Loucy (cell line): ENCODE measurements at regions not wholly inside any gene's neighbourhood (a gene's known extent, or its start where the extent isn't known, plus 50 kb on each side); places are given as distances from the start of the nearest gene placed in this dataset.

Source experiments
- H2AFZ ChIP-seq: fragments of 200-600 bp; sonication (generic); 2 replicates; pipeline ENCODE4 v1.6.0; 2016; ENCODE audit warnings: antibody characterized with exemption, mild to moderate bottlenecking, low read length, moderate library complexity
- H3F3A ChIP-seq: fragments of 200-600 bp; 2 replicates; pipeline ENCODE4 v1.6.0; 2016; ENCODE audit warnings: antibody characterized with exemption, low read depth, mild to moderate bottlenecking
- H3K27me3 ChIP-seq: fragments of 200-600 bp; sonication (generic); 2 replicates; pipeline ENCODE4 v1.6.1; 2014; ENCODE audit warnings: low read length, mild to moderate bottlenecking; ENCODE audit not compliant: insufficient read depth, poor library complexity, severe bottlenecking
- H3K36me3 ChIP-seq: fragments of 200-600 bp; sonication (generic); 2 replicates; pipeline ENCODE4 v1.6.1; 2016; ENCODE audit warnings: low read length; ENCODE audit not compliant: insufficient read depth
- H3K4me1 ChIP-seq: fragments of 200-600 bp; sonication (generic); 2 replicates; pipeline ENCODE4 v1.5.1; 2014; ENCODE audit warnings: low read length, mild to moderate bottlenecking; ENCODE audit not compliant: insufficient read depth, poor library complexity, severe bottlenecking
- H3K4me2 ChIP-seq: fragments of 200-600 bp; sonication (generic); 2 replicates; pipeline ENCODE4 v1.6.0; 2014; ENCODE audit warnings: antibody characterized with exemption, low read length, low read depth, mild to moderate bottlenecking; ENCODE audit not compliant: poor library complexity, severe bottlenecking
- H3K4me3 ChIP-seq: fragments of 200-600 bp; sonication (generic); 2 replicates; pipeline ENCODE4 v1.5.1; 2014; ENCODE audit warnings: low read length, mild to moderate bottlenecking, mixed read lengths; ENCODE audit not compliant: poor library complexity, severe bottlenecking
- H3K79me2 ChIP-seq: fragments of 200-600 bp; sonication (generic); 2 replicates; pipeline ENCODE4 v1.6.1; 2014; ENCODE audit warnings: low read length; ENCODE audit not compliant: insufficient read depth
- H3K9ac ChIP-seq: fragments of 200-600 bp; sonication (generic); 2 replicates; pipeline ENCODE4 v1.6.0; 2014; ENCODE audit warnings: mild to moderate bottlenecking, low read depth, low read length, moderate library complexity; ENCODE audit not compliant: poor library complexity, severe bottlenecking
- H3K9me2 ChIP-seq: fragments of 200-600 bp; sonication (generic); replicated peaks from 2 replicates; pipeline ENCODE4 v1.6.1; 2016; ENCODE audit warnings: low read depth, low read length, mixed read lengths
- H3K9me3 ChIP-seq: fragments of 200-600 bp; sonication (generic); 2 replicates; pipeline ENCODE4 v1.6.1; 2014; ENCODE audit warnings: mild to moderate bottlenecking, antibody characterized with exemption, low read length, low read depth; ENCODE audit not compliant: insufficient read depth
- H4K20me1 ChIP-seq: fragments of 200-600 bp; sonication (generic); 2 replicates; pipeline ENCODE4 v1.6.0; 2014; ENCODE audit warnings: antibody characterized with exemption, low read length, mild to moderate bottlenecking; ENCODE audit not compliant: insufficient read depth, poor library complexity, severe bottlenecking
- CTCF ChIP-seq: fragments of 200-600 bp; sonication (generic); conservative IDR thresholded peaks from 2 replicates; pipeline ENCODE4 v1.5.1; 2014; ENCODE audit warnings: mild to moderate bottlenecking, antibody characterized with exemption, low read length
- EZH2phosphoT487 ChIP-seq: fragments of 200-600 bp; IDR thresholded peaks from 2 replicates; pipeline ENCODE4 v1.6.1; 2018; ENCODE audit warnings: antibody characterized with exemption, mild to moderate bottlenecking, moderate library complexity, borderline replicate concordance

GRCh38 chr21:18893406-18893805 is 489.8 kb upstream of the TMPRSS15 start:
- H3K9me2 ChIP-seq: no peaks in the 10 kb centered on the region
- no peak overlapping the region for H3K4me2 ChIP-seq
- H4K20me1 ChIP-seq: no peaks in the 10 kb centered on the region
- no peaks in the 10 kb centered on the region for H3F3A ChIP-seq
- no peak overlapping the region for H3K4me3 ChIP-seq
- H2AFZ ChIP-seq: no peak overlapping the region
- H3K9me3 ChIP-seq: no peaks in the 10 kb centered on the region
- no peaks in the 10 kb centered on the region for H3K4me1 ChIP-seq
- no peak overlapping the region for H3K9ac ChIP-seq
- H3K36me3 ChIP-seq: no peaks in the 10 kb centered on the region
- H3K27me3 ChIP-seq: no peaks in the 10 kb centered on the region
- TF ChIP-seq CTCF (no peak), EZH2phosphoT487 (no peak)
- H3K79me2 ChIP-seq: no peaks in the 10 kb centered on the region

DNA sequence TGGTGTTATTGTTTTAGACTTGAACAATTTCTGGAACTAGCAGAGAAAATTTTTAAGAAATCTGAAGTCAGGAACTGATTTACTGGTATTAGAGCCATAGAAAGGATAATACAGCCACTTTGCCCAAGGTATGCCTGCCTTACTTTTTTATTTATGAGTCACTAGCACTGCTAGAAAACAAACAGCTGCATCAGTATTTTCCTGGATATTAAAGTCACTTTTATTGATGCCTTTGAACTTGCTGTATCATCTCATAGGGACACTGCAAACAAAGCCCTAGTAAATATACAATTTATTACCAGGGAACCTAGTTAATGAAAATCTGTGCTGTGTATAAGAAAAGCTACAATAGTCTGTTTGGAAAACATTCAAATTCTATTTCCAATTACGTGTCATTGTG is 490.8 kb upstream of the TMPRSS15 start:
- Histone ChIP-seq H3K9ac (no peak overlapping the region), H2AFZ (no peak overlapping the region), H3K4me2 (no peak overlapping the region), H3F3A (no peaks in the 10 kb centered on the region), H3K9me2 (no peaks in the 10 kb centered on the region), H3K36me3 (no peaks in the 10 kb centered on the region), H3K9me3 (no peaks in the 10 kb centered on the region), H3K79me2 (no peaks in the 10 kb centered on the region), H3K27me3 (no peaks in the 10 kb centered on the region), H3K4me3 (no peak overlapping the region), H4K20me1 (no peaks in the 10 kb centered on the region), H3K4me1 (no peaks in the 10 kb centered on the region)
- TF ChIP-seq EZH2phosphoT487 (no peak), CTCF (no peak)

DNA sequence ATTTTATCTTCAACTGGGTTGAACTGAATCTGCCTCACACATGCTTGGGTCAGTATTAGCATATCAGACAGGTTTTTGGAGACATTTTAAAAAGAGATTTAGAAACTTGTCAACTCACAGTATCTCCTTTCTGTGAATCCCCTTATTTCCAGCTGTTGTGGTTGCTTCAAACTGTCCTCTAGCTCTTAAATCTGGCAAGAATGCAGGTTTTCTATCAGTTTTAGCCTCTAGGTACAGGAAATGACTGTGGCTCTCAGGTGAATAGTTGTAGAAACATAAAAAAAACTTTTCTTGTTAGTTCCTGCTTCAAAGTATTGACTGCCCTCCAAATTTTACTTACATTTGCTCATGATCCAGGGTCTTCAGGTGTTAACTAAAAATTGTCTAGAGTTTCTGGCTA is 495.7 kb upstream of the TMPRSS15 start:
- H3K9me3 ChIP-seq: no peaks in the 10 kb centered on the region
- H3K9me2 ChIP-seq: no peaks in the 10 kb centered on the region
- H3K4me2 ChIP-seq: no peak overlapping the region
- no peaks in the 10 kb centered on the region for H3F3A ChIP-seq
- no peaks in the 10 kb centered on the region for H3K27me3 ChIP-seq
- no peak for TF ChIP-seq EZH2phosphoT487
- no peak for TF ChIP-seq CTCF
- no peak overlapping the region for H3K9ac ChIP-seq
- no peaks in the 10 kb centered on the region for H3K79me2 ChIP-seq
- no peak overlapping the region for H3K4me3 ChIP-seq
- H4K20me1 ChIP-seq: no peaks in the 10 kb centered on the region
- H3K36me3 ChIP-seq: no peaks in the 10 kb centered on the region
- no peaks in the 10 kb centered on the region for H3K4me1 ChIP-seq
- H2AFZ ChIP-seq: no peak overlapping the region
